ENCODE measurements at regions not wholly inside any gene's neighbourhood (a gene's known extent, or its start where the extent isn't known, plus 50 kb on each side); places are given as distances from the start of the nearest gene placed in this dataset.

GRCh38 chr9:129331772-129332500 lies 153.9 kb upstream of the IER5L start:
- no peak for TF ChIP-seq CTCF (IDR thresholded peaks at IDR 0.05; ENCODE audit: extremely low read depth, missing control alignments)
- no peak for DNase-seq (ENCODE audit: low spot score)

GRCh38 chr9:129331493-129331765 lies 153.4 kb upstream of the IER5L start:
- DNase-seq (ENCODE audit: low spot score), result no peak
- TF ChIP-seq CTCF (IDR thresholded peaks at IDR 0.05; ENCODE audit: extremely low read depth, missing control alignments), result no peak

GRCh38 chr9:129330711-129331492 lies 152.8 kb upstream of the IER5L start:
- DNase-seq (ENCODE audit: low spot score), result no peak
- no peak for TF ChIP-seq CTCF (IDR thresholded peaks at IDR 0.05; ENCODE audit: extremely low read depth, missing control alignments)

GRCh38 chr9:129328355-129329042 lies 150.4 kb upstream of the IER5L start:
- TF ChIP-seq CTCF (IDR thresholded peaks at IDR 0.05; ENCODE audit: extremely low read depth, missing control alignments), result no peak
- DNase-seq (ENCODE audit: low spot score), result no peak

GRCh38 chr9:129327552-129328328 lies 149.7 kb upstream of the IER5L start:
- no peak for TF ChIP-seq CTCF (IDR thresholded peaks at IDR 0.05; ENCODE audit: extremely low read depth, missing control alignments)

GRCh38 chr9:129326061-129327005 lies 148.3 kb upstream of the IER5L start:
- TF ChIP-seq CTCF (IDR thresholded peaks at IDR 0.05; ENCODE audit: extremely low read depth, missing control alignments), result no peak
- DNase-seq (ENCODE audit: low spot score), result no peak

More at GRCh38 chr9:129327552-129328328, 149.7 kb upstream of the IER5L start:
- DNase-seq (ENCODE audit: low spot score), result no peak

Data from GM20000 (cell line).